ENCODE measurements at regions not wholly inside any gene's neighbourhood (a gene's known extent, or its start where the extent isn't known, plus 50 kb on each side); places are given as distances from the start of the nearest gene placed in this dataset.

DNA sequence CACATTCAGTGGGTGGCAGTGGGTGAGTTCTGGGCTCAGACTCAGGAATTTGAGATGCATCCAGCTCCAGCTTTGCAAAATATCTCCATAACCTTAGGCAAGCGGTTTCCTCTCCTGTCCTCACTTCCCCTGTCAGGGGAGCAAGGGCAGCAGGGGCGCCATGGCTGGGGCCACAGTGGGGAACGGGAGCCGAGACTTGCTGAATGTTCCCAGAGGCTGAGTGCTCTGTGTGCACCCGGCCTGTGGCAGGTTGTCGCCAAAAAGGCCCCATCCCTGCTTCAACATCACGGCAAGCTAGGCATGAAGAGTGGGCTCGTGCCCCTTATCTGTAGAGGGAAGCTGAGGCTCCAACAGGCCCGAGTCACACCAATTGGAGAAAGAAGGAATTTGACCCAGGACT, 268.8 kb downstream of the NSG2 start:
- H3K9me3 ChIP-seq (replicated peaks in 1 of 2; ENCODE audit: control insufficient read depth in 1 of 2, insufficient read depth in 1 of 2, low read length in 2 of 2) = no peaks in the 10 kb centered on the region
- H3K36me3 ChIP-seq (replicated peaks in 1 of 2; ENCODE audit: control insufficient read depth in 1 of 2, insufficient read depth in 2 of 2, low read length in 2 of 2) = no peaks in the 10 kb centered on the region
- H3K4me1 ChIP-seq (ENCODE audit: control insufficient read depth in 1 of 2, insufficient read depth in 2 of 2, low read length in 2 of 2) = peaks cover 0 to 3% of the 10 kb centered on the region in 2 donors
- no peaks in the 10 kb centered on the region for H3K36me3 Mint-ChIP-seq
- intact Hi-C loops (cut with micrococcal nuclease) = loop anchor here (5.0 to 10.0 kb wide), 3 partner anchors 697 to 1019 kb away; partner anchors contain the start of gene BOD1 (in 2 of the 2)
- peaks cover 0 to 4% (median 0%) of the 10 kb centered on the region in 7 donors for H3K9me3 Mint-ChIP-seq
- no peak overlapping the region for H3K9ac ChIP-seq (ENCODE audit: insufficient read depth, low read length, poor library complexity, severe bottlenecking)
- DNase-seq = no peak
- no peak overlapping the region for H2AFZ ChIP-seq (ENCODE audit: insufficient read depth, low read depth, low read length, poor library complexity, severe bottlenecking)
- peaks cover 2 to 30% of the 10 kb centered on the region in 2 donors for H3K27me3 ChIP-seq (ENCODE audit: control insufficient read depth in 2 of 2, insufficient read depth in 2 of 2, low read length in 2 of 2)
- no peaks in the 10 kb centered on the region for H4K20me1 ChIP-seq (ENCODE audit: insufficient read depth, low read length)
- WGBS (ENCODE audit: insufficient coverage) = 84% methylated on average over 7 of the region's 9 CpGs
- H3K27ac ChIP-seq (ENCODE audit: low read depth in 1 of 2, low read length in 2 of 2) = no peak overlapping the region
- TF ChIP-seq, protein P1, sequence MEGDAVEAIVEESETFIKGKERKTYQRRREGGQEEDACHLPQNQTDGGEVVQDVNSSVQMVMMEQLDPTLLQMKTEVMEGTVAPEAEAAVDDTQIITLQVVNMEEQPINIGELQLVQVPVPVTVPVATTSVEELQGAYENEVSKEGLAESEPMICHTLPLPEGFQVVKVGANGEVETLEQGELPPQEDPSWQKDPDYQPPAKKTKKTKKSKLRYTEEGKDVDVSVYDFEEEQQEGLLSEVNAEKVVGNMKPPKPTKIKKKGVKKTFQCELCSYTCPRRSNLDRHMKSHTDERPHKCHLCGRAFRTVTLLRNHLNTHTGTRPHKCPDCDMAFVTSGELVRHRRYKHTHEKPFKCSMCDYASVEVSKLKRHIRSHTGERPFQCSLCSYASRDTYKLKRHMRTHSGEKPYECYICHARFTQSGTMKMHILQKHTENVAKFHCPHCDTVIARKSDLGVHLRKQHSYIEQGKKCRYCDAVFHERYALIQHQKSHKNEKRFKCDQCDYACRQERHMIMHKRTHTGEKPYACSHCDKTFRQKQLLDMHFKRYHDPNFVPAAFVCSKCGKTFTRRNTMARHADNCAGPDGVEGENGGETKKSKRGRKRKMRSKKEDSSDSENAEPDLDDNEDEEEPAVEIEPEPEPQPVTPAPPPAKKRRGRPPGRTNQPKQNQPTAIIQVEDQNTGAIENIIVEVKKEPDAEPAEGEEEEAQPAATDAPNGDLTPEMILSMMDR (IDR thresholded peaks at IDR 0.05) = no peak
- no peak overlapping the region for H3K4me3 ChIP-seq (replicated peaks in 1 of 3; ENCODE audit: low read depth in 2 of 3, low read length in 3 of 3)
- no peaks in the 10 kb centered on the region for H3K4me1 Mint-ChIP-seq
- H3K4me2 ChIP-seq (replicated peaks; ENCODE audit: extremely low read depth, low read length, poor library complexity, severe bottlenecking) = no peak overlapping the region
- H3K27me3 Mint-ChIP-seq (ENCODE audit: low read depth in 3 of 3) = peaks cover 26 to 42% (median 29%) of the 10 kb centered on the region in 3 donors
- no peaks in the 10 kb centered on the region for H3K79me2 ChIP-seq (ENCODE audit: insufficient read depth, low read length)
- no peak overlapping the region for H3K27ac Mint-ChIP-seq
- H3K4me3 Mint-ChIP-seq = no peak overlapping the region

DNA sequence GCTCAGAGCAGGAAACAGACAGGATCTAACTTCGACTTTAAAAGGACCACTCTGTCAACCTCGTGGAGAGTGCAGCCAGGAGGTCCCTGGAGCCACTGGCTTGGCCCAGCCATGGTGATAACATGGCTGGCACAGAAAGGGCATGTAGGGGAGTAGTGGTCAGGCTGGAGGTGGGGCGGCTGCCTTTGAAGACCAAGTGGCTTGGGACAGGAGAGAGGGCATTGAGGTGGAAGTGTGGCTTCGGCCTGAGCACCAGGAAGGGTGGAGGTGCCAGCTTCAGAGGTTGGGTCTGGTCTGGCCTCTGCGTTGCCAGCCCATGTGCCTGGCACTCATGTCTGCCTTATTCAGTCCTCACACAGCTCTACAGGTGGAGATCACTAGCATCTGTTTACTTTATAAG, 270.0 kb downstream of the NSG2 start:
- no peak overlapping the region for H3K9ac ChIP-seq (ENCODE audit: insufficient read depth, low read length, poor library complexity, severe bottlenecking)
- Mint-ChIP-seq H3K27ac (peak overlapping the region in 1 of 7 donors; percentile 51), H3K27me3 (ENCODE audit: low read depth in 3 of 3) (peaks cover 20 to 40% (median 23%) of the 10 kb centered on the region in 3 donors), H3K4me3 (no peak overlapping the region), H3K36me3 (no peaks in the 10 kb centered on the region), H3K4me1 (no peaks in the 10 kb centered on the region), H3K9me3 (peaks cover 0 to 4% (median 0%) of the 10 kb centered on the region in 7 donors)
- 79% methylated on average over 5 of the region's 5 CpGs for WGBS (ENCODE audit: insufficient coverage)
- no peaks in the 10 kb centered on the region for H3K36me3 ChIP-seq (replicated peaks in 1 of 2; ENCODE audit: control insufficient read depth in 1 of 2, insufficient read depth in 2 of 2, low read length in 2 of 2)
- H3K9me3 ChIP-seq (replicated peaks in 1 of 2; ENCODE audit: control insufficient read depth in 1 of 2, insufficient read depth in 1 of 2, low read length in 2 of 2) = no peaks in the 10 kb centered on the region
- no peak overlapping the region for H3K4me2 ChIP-seq (replicated peaks; ENCODE audit: extremely low read depth, low read length, poor library complexity, severe bottlenecking)
- no peak overlapping the region for H2AFZ ChIP-seq (ENCODE audit: insufficient read depth, low read depth, low read length, poor library complexity, severe bottlenecking)
- H3K79me2 ChIP-seq (ENCODE audit: insufficient read depth, low read length) = no peaks in the 10 kb centered on the region
- TF ChIP-seq, protein P1 (IDR thresholded peaks at IDR 0.05) = no peak
- peaks cover 2 to 29% of the 10 kb centered on the region in 2 donors for H3K27me3 ChIP-seq (ENCODE audit: control insufficient read depth in 2 of 2, insufficient read depth in 2 of 2, low read length in 2 of 2)
- intact Hi-C loops (cut with micrococcal nuclease) = loop anchor here (10.0 kb wide), 2 partner anchors 701 to 1021 kb away; partner anchors contain the start of gene BOD1 (in 1 of the 2)
- H3K4me3 ChIP-seq (replicated peaks in 1 of 3; ENCODE audit: low read depth in 2 of 3, low read length in 3 of 3) = no peak overlapping the region
- no peaks in the 10 kb centered on the region for H4K20me1 ChIP-seq (ENCODE audit: insufficient read depth, low read length)
- no peak overlapping the region for H3K27ac ChIP-seq (ENCODE audit: low read depth in 1 of 2, low read length in 2 of 2)
- peaks cover 0 to 3% of the 10 kb centered on the region in 2 donors for H3K4me1 ChIP-seq (ENCODE audit: control insufficient read depth in 1 of 2, insufficient read depth in 2 of 2, low read length in 2 of 2)
- DNase-seq = no peak

Measured in CD14-positive monocyte (primary cell).